Stimulated activated naive CD8-positive, alpha-beta T cell treated with anti-CD3 and anti-CD28 coated beads, Interleukin-15, Interleukin-2, amounts not matched to agents 100 ng/mL and 50 ng/mL, for 24 hours (primary cell): ENCODE measurements at regions not wholly inside any gene's neighbourhood (a gene's known extent, or its start where the extent isn't known, plus 50 kb on each side); places are given as distances from the start of the nearest gene placed in this dataset.

Experiments
- H3K27ac Mint-ChIP-seq: one replicate; pipeline ENCODE4 v1.8.0; 2021; ENCODE audit warnings: mild to moderate bottlenecking, mixed read lengths
- H3K27me3 Mint-ChIP-seq: one replicate; pipeline ENCODE4 v1.8.0; 2021; ENCODE audit warnings: mixed read lengths
- H3K36me3 Mint-ChIP-seq: one replicate; pipeline ENCODE4 v1.8.0; 2021; ENCODE audit warnings: low read depth, mixed read lengths
- H3K4me1 Mint-ChIP-seq: one replicate; pipeline ENCODE4 v1.8.0; 2021; ENCODE audit warnings: low read depth, mixed read lengths
- H3K4me3 Mint-ChIP-seq: one replicate; pipeline ENCODE4 v1.8.0; 2021; ENCODE audit warnings: mild to moderate bottlenecking, mixed read lengths
- H3K9me3 Mint-ChIP-seq: one replicate; pipeline ENCODE4 v1.8.0; 2021; ENCODE audit warnings: mixed read lengths

- Mint-ChIP-seq H3K27me3 (no peaks in the 10 kb centered on the region), H3K36me3 (no peaks in the 10 kb centered on the region), H3K27ac (no peak overlapping the region), H3K4me3 (no peak overlapping the region), H3K4me1 (no peaks in the 10 kb centered on the region), H3K9me3 (no peaks in the 10 kb centered on the region)
Measured at GRCh38 chr4:110742143-110742542, 119.3 kb upstream of the PITX2 start.

GRCh38 chr4:110748071-110748470 lies 125.2 kb upstream of the PITX2 start:
- no peaks in the 10 kb centered on the region for H3K9me3 Mint-ChIP-seq
- H3K27ac Mint-ChIP-seq: no peak overlapping the region
- H3K36me3 Mint-ChIP-seq: no peaks in the 10 kb centered on the region
- H3K4me3 Mint-ChIP-seq: no peak overlapping the region
- H3K27me3 Mint-ChIP-seq: no peaks in the 10 kb centered on the region
- no peaks in the 10 kb centered on the region for H3K4me1 Mint-ChIP-seq

- Mint-ChIP-seq H3K27ac (no peak overlapping the region), H3K36me3 (no peaks in the 10 kb centered on the region), H3K4me1 (no peaks in the 10 kb centered on the region), H3K9me3 (no peaks in the 10 kb centered on the region), H3K27me3 (no peaks in the 10 kb centered on the region), H3K4me3 (no peak overlapping the region)
Measured at GRCh38 chr4:110751183-110751582, 128.3 kb upstream of the PITX2 start.

- no peak overlapping the region for H3K27ac Mint-ChIP-seq
- H3K4me1 Mint-ChIP-seq: no peaks in the 10 kb centered on the region
- no peaks in the 10 kb centered on the region for H3K36me3 Mint-ChIP-seq
- H3K9me3 Mint-ChIP-seq: no peaks in the 10 kb centered on the region
- no peak overlapping the region for H3K4me3 Mint-ChIP-seq
- H3K27me3 Mint-ChIP-seq: no peaks in the 10 kb centered on the region
Measured at GRCh38 chr4:110751986-110752385, 129.1 kb upstream of the PITX2 start.

GRCh38 chr4:110753466-110753865 lies 130.6 kb upstream of the PITX2 start:
- Mint-ChIP-seq H3K36me3 (no peaks in the 10 kb centered on the region), H3K4me3 (no peak overlapping the region), H3K27me3 (no peaks in the 10 kb centered on the region), H3K9me3 (no peaks in the 10 kb centered on the region), H3K27ac (no peak overlapping the region), H3K4me1 (no peaks in the 10 kb centered on the region)

- H3K27me3 Mint-ChIP-seq: no peaks in the 10 kb centered on the region
- H3K27ac Mint-ChIP-seq: no peak overlapping the region
- H3K4me1 Mint-ChIP-seq: no peaks in the 10 kb centered on the region
- no peaks in the 10 kb centered on the region for H3K36me3 Mint-ChIP-seq
- no peak overlapping the region for H3K4me3 Mint-ChIP-seq
- no peaks in the 10 kb centered on the region for H3K9me3 Mint-ChIP-seq
Measured at GRCh38 chr4:110754716-110755115, 131.8 kb upstream of the PITX2 start.

GRCh38 chr4:110769578-110769977 lies 146.7 kb upstream of the PITX2 start:
- Mint-ChIP-seq H3K27me3 (no peaks in the 10 kb centered on the region), H3K27ac (no peak overlapping the region), H3K9me3 (peaks cover 13% of the 10 kb centered on the region), H3K4me1 (no peaks in the 10 kb centered on the region), H3K4me3 (no peak overlapping the region), H3K36me3 (no peaks in the 10 kb centered on the region)

GRCh38 chr4:110770353-110770752 lies 147.5 kb upstream of the PITX2 start:
- H3K4me1 Mint-ChIP-seq: no peaks in the 10 kb centered on the region
- peaks cover 13% of the 10 kb centered on the region for H3K9me3 Mint-ChIP-seq
- no peaks in the 10 kb centered on the region for H3K27me3 Mint-ChIP-seq
- H3K36me3 Mint-ChIP-seq: no peaks in the 10 kb centered on the region
- no peak overlapping the region for H3K27ac Mint-ChIP-seq
- H3K4me3 Mint-ChIP-seq: no peak overlapping the region

GRCh38 chr4:110778521-110778920 lies 155.6 kb upstream of the PITX2 start:
- no peaks in the 10 kb centered on the region for H3K4me1 Mint-ChIP-seq

GRCh38 chr4:110780538-110780937 lies 157.7 kb upstream of the PITX2 start:
- no peaks in the 10 kb centered on the region for H3K4me1 Mint-ChIP-seq
- no peak overlapping the region for H3K4me3 Mint-ChIP-seq
- no peaks in the 10 kb centered on the region for H3K36me3 Mint-ChIP-seq
- H3K27me3 Mint-ChIP-seq: no peaks in the 10 kb centered on the region
- no peaks in the 10 kb centered on the region for H3K9me3 Mint-ChIP-seq
- no peak overlapping the region for H3K27ac Mint-ChIP-seq

More at GRCh38 chr4:110778521-110778920, 155.6 kb upstream of the PITX2 start:
- no peak overlapping the region for H3K27ac Mint-ChIP-seq
- no peak overlapping the region for H3K4me3 Mint-ChIP-seq
- H3K36me3 Mint-ChIP-seq: no peaks in the 10 kb centered on the region
- no peaks in the 10 kb centered on the region for H3K27me3 Mint-ChIP-seq
- H3K9me3 Mint-ChIP-seq: no peaks in the 10 kb centered on the region

- Mint-ChIP-seq H3K9me3 (no peaks in the 10 kb centered on the region), H3K27ac (no peak overlapping the region), H3K27me3 (no peaks in the 10 kb centered on the region), H3K4me3 (no peak overlapping the region), H3K4me1 (no peaks in the 10 kb centered on the region), H3K36me3 (no peaks in the 10 kb centered on the region)
Measured at GRCh38 chr4:110781944-110782343, 159.1 kb upstream of the PITX2 start.

- Mint-ChIP-seq H3K4me3 (no peak overlapping the region), H3K4me1 (no peaks in the 10 kb centered on the region), H3K36me3 (no peaks in the 10 kb centered on the region), H3K27me3 (no peaks in the 10 kb centered on the region), H3K9me3 (no peaks in the 10 kb centered on the region), H3K27ac (no peak overlapping the region)
Measured at GRCh38 chr4:110787109-110787508, 164.2 kb upstream of the PITX2 start.

- no peaks in the 10 kb centered on the region for H3K9me3 Mint-ChIP-seq
- H3K4me3 Mint-ChIP-seq: no peak overlapping the region
- no peaks in the 10 kb centered on the region for H3K36me3 Mint-ChIP-seq
- H3K27ac Mint-ChIP-seq: no peak overlapping the region
- no peaks in the 10 kb centered on the region for H3K4me1 Mint-ChIP-seq
- no peaks in the 10 kb centered on the region for H3K27me3 Mint-ChIP-seq
Measured at GRCh38 chr4:110787707-110788106, 164.8 kb upstream of the PITX2 start.

GRCh38 chr4:110788302-110788701 lies 165.4 kb upstream of the PITX2 start:
- Mint-ChIP-seq H3K4me1 (no peaks in the 10 kb centered on the region), H3K27me3 (no peaks in the 10 kb centered on the region), H3K9me3 (no peaks in the 10 kb centered on the region), H3K4me3 (no peak overlapping the region), H3K36me3 (no peaks in the 10 kb centered on the region), H3K27ac (no peak overlapping the region)

GRCh38 chr4:110792036-110792435 lies 169.2 kb upstream of the PITX2 start:
- no peak overlapping the region for H3K27ac Mint-ChIP-seq
- no peaks in the 10 kb centered on the region for H3K27me3 Mint-ChIP-seq
- no peaks in the 10 kb centered on the region for H3K4me1 Mint-ChIP-seq
- no peak overlapping the region for H3K4me3 Mint-ChIP-seq
- H3K9me3 Mint-ChIP-seq: no peaks in the 10 kb centered on the region
- no peaks in the 10 kb centered on the region for H3K36me3 Mint-ChIP-seq

- no peaks in the 10 kb centered on the region for H3K36me3 Mint-ChIP-seq
- no peaks in the 10 kb centered on the region for H3K9me3 Mint-ChIP-seq
- no peak overlapping the region for H3K4me3 Mint-ChIP-seq
- H3K27me3 Mint-ChIP-seq: peaks cover 4% of the 10 kb centered on the region
- H3K27ac Mint-ChIP-seq: no peak overlapping the region
- H3K4me1 Mint-ChIP-seq: no peaks in the 10 kb centered on the region
Measured at GRCh38 chr4:110793381-110793801, 170.5 kb upstream of the PITX2 start.
